ENCODE measurements at regions not wholly inside any gene's neighbourhood (a gene's known extent, or its start where the extent isn't known, plus 50 kb on each side); places are given as distances from the start of the nearest gene placed in this dataset.
"Not testable (repeated sequence)": the region's sequence is repeated elsewhere in the genome, so short reads cannot be mapped to it uniquely, and the experiment has no call there.

GRCh38 chr14:106301609-106302008, 775.2 kb downstream of the TMEM121 start:
- DNase-seq: not testable (repeated sequence)

GRCh38 chr14:106302661-106303060, 776.3 kb downstream of the TMEM121 start:
- DNase-seq: no peak

GRCh38 chr14:106304271-106304670, 777.9 kb downstream of the TMEM121 start:
- DNase-seq: no peak

GRCh38 chr14:106308839-106309389, 782.5 kb downstream of the TMEM121 start:
- no peak for DNase-seq

GRCh38 chr14:106309423-106309822, 783.0 kb downstream of the TMEM121 start:
- no peak for DNase-seq

- no peak for DNase-seq
These were observed 789.1 kb downstream of the TMEM121 start for GRCh38 chr14:106315436-106315835.

GRCh38 chr14:106317593-106317992, 791.2 kb downstream of the TMEM121 start:
- no peak for DNase-seq

- DNase-seq: no peak
These were observed 792.3 kb downstream of the TMEM121 start for GRCh38 chr14:106318700-106319099.

- DNase-seq: not testable (repeated sequence)
These were observed 797.6 kb downstream of the TMEM121 start for GRCh38 chr14:106323970-106324369.

GRCh38 chr14:106327234-106327633, 800.9 kb downstream of the TMEM121 start:
- no peak for DNase-seq

- DNase-seq: not testable (repeated sequence)
These were observed 801.4 kb downstream of the TMEM121 start for GRCh38 chr14:106327702-106328353.

- DNase-seq: not testable (repeated sequence)
These were observed 802.9 kb downstream of the TMEM121 start for GRCh38 chr14:106329243-106329642.

- not testable (repeated sequence) for DNase-seq
These were observed 803.8 kb downstream of the TMEM121 start for GRCh38 chr14:106329987-106330774.

GRCh38 chr14:106334428-106335109, 808.2 kb downstream of the TMEM121 start:
- not testable (repeated sequence) for DNase-seq

- not testable (repeated sequence) for DNase-seq
These were observed 808.7 kb downstream of the TMEM121 start for GRCh38 chr14:106335110-106335429.

GRCh38 chr14:106338775-106339174, 812.4 kb downstream of the TMEM121 start:
- DNase-seq: not testable (repeated sequence)

GRCh38 chr14:106340658-106341057, 814.3 kb downstream of the TMEM121 start:
- not testable (repeated sequence) for DNase-seq

GRCh38 chr14:106341161-106341560, 814.8 kb downstream of the TMEM121 start:
- not testable (repeated sequence) for DNase-seq

GRCh38 chr14:106343626-106344025, 817.2 kb downstream of the TMEM121 start:
- DNase-seq: no peak

- DNase-seq: not testable (repeated sequence)
These were observed 817.8 kb downstream of the TMEM121 start for GRCh38 chr14:106344065-106344614.

GRCh38 chr14:106344791-106345479, 818.6 kb downstream of the TMEM121 start:
- DNase-seq: not testable (repeated sequence)

GRCh38 chr14:106346084-106346483, 819.7 kb downstream of the TMEM121 start:
- no peak for DNase-seq

Data from HCEC 1CT (cell line).